Tibial nerve (tissue), 4 donors: ENCODE measurements at regions not wholly inside any gene's neighbourhood (a gene's known extent, or its start where the extent isn't known, plus 50 kb on each side); places are given as distances from the start of the nearest gene placed in this dataset.

Experiments used
- EP300 ChIP-seq, 2 donors: sonication (generic); formaldehyde crosslinking; IDR thresholded peaks; one replicate each; pipeline ENCODE4 v1.6.1; 2017; ENCODE audit warnings: antibody characterized with exemption in 2 of 2, mild to moderate bottlenecking in 1 of 2
- TF ChIP-seq, protein P1 (sequence below), 5 experiments: fragments of 200-600 bp in 3 of 5; fragments of 450-650 bp in 2 of 5; sonication (generic) in 3 of 5; IDR thresholded peaks; one replicate each; pipeline ENCODE4 v1.5.1; 2016 to 2019; ENCODE audit warnings: antibody characterized with exemption in 5 of 5, mild to moderate bottlenecking in 3 of 5, moderate library complexity in 2 of 5

DNA sequence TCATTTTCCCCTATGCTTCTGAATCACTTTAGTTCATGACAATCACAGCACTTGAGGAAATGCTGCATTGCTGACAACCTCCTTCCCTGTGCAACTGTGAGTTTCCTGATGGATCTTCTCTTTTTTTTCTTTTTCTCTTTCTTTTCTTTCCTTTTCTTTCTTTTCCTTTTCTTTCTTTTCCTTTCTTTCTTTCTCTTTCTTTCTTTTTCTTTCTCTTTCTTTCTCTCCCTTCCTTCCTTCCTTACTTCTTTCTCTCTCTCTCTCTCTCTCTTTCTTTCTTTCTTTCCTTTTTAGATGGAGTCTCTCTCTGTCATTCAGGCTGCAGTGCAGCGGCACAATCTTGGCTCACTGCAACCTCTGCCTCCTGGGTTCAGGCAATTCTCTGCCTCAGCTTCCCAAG, 247.9 kb upstream of the HTR2A start:
- TF ChIP-seq, protein P1, sequence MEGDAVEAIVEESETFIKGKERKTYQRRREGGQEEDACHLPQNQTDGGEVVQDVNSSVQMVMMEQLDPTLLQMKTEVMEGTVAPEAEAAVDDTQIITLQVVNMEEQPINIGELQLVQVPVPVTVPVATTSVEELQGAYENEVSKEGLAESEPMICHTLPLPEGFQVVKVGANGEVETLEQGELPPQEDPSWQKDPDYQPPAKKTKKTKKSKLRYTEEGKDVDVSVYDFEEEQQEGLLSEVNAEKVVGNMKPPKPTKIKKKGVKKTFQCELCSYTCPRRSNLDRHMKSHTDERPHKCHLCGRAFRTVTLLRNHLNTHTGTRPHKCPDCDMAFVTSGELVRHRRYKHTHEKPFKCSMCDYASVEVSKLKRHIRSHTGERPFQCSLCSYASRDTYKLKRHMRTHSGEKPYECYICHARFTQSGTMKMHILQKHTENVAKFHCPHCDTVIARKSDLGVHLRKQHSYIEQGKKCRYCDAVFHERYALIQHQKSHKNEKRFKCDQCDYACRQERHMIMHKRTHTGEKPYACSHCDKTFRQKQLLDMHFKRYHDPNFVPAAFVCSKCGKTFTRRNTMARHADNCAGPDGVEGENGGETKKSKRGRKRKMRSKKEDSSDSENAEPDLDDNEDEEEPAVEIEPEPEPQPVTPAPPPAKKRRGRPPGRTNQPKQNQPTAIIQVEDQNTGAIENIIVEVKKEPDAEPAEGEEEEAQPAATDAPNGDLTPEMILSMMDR (IDR thresholded peaks at IDR 0.05), result no peak
- TF ChIP-seq EP300 (IDR thresholded peaks at IDR 0.05), result no peak
